Lung (tissue), 11 donors: ENCODE measurements at regions not wholly inside any gene's neighbourhood (a gene's known extent, or its start where the extent isn't known, plus 50 kb on each side); places are given as distances from the start of the nearest gene placed in this dataset.
A peak's percentile ranks its signal among the peaks of the same experiment; 100 is the strongest.

ENCODE experiments used
- ATAC-seq: fragments of 200-7000 bp; cut with Tn5 transposase; one replicate; pipeline ENCODE4 v1.9.1; 2020; ENCODE audit warnings: moderate number of reproducible peaks; ENCODE audit not compliant: insufficient read depth, low FRiP score
- DNase-seq, 3 donors: peaks; one replicate each; pipeline ENCODE4 v3.0.0-alpha.2; 2013 to 2017
- H3K27ac ChIP-seq, 2 donors: one replicate each; pipeline ENCODE4 v1.5.1; 2013; ENCODE audit warnings: mild to moderate bottlenecking in 2 of 2, moderate library complexity in 2 of 2, control low read depth in 1 of 2, inconsistent platforms in 1 of 2, low read depth in 1 of 2, low read length in 1 of 2
- H3K27me3 ChIP-seq, 3 donors: one replicate each; pipeline ENCODE4 v1.5.1; 2013; ENCODE audit warnings: low read length in 2 of 3; ENCODE audit not compliant: control insufficient read depth in 3 of 3, insufficient read depth in 3 of 3
- H3K36me3 ChIP-seq, 4 donors: one replicate each; pipeline ENCODE4 v1.5.1; 2013; ENCODE audit warnings: low read length in 4 of 4, mild to moderate bottlenecking in 1 of 4, moderate library complexity in 1 of 4; ENCODE audit not compliant: control insufficient read depth in 4 of 4, insufficient read depth in 4 of 4
- H3K4me1 ChIP-seq, 5 donors: one replicate each; pipeline ENCODE4 v1.5.1; 2013; ENCODE audit warnings: low read length in 5 of 5, mild to moderate bottlenecking in 2 of 5, moderate library complexity in 1 of 5; ENCODE audit not compliant: control insufficient read depth in 5 of 5, insufficient read depth in 5 of 5
- H3K4me3 ChIP-seq: one replicate; pipeline ENCODE4 v1.5.1; 2013; ENCODE audit warnings: mild to moderate bottlenecking, control low read depth, moderate library complexity
- H3K9ac ChIP-seq, 2 donors: one replicate each; pipeline ENCODE4 v1.5.1; 2013; ENCODE audit warnings: low read length in 2 of 2, control low read depth in 1 of 2; ENCODE audit not compliant: insufficient read depth in 1 of 2
- H3K9me3 ChIP-seq, 4 donors: one replicate each; pipeline ENCODE4 v1.5.1; 2013; ENCODE audit warnings: low read length in 3 of 4, mild to moderate bottlenecking in 1 of 4, moderate library complexity in 1 of 4; ENCODE audit not compliant: control insufficient read depth in 4 of 4, insufficient read depth in 3 of 4
- WGBS, 2 donors: extraction: QIAGEN DNeasy Blood & Tissue Kit; methylation state at CpG; one replicate each; pipeline ENCODE4 v1.1.7; 2013; 5-methylcytosine and 5-hydroxymethylcytosine counted together
- TF ChIP-seq, protein P1 (sequence below): IDR thresholded peaks from 2 replicates; pipeline ENCODE4 v1.5.1; 2012; ENCODE audit warnings: mild to moderate bottlenecking; ENCODE audit errors: control extremely low read depth, extremely low read depth
- donor health status: control.
- donor health status: control.
- donor health status: Bipolar disorder and iron deficiency.
- donor health status: healthy.
- donor health status: DM: yes; HTN: yes; CAD: no.

GRCh38 chr10:43760514-43760913 lies 111.8 kb upstream of the ZNF32 start:
- DNase-seq (no peak), ATAC-seq (no peak)
- TF ChIP-seq, protein P1, sequence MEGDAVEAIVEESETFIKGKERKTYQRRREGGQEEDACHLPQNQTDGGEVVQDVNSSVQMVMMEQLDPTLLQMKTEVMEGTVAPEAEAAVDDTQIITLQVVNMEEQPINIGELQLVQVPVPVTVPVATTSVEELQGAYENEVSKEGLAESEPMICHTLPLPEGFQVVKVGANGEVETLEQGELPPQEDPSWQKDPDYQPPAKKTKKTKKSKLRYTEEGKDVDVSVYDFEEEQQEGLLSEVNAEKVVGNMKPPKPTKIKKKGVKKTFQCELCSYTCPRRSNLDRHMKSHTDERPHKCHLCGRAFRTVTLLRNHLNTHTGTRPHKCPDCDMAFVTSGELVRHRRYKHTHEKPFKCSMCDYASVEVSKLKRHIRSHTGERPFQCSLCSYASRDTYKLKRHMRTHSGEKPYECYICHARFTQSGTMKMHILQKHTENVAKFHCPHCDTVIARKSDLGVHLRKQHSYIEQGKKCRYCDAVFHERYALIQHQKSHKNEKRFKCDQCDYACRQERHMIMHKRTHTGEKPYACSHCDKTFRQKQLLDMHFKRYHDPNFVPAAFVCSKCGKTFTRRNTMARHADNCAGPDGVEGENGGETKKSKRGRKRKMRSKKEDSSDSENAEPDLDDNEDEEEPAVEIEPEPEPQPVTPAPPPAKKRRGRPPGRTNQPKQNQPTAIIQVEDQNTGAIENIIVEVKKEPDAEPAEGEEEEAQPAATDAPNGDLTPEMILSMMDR = no peak
- Histone ChIP-seq H3K9me3 (no peaks in the 10 kb centered on the region), H3K4me1 (peaks cover 0 to 6% (median 0%) of the 10 kb centered on the region in 5 donors), H3K27ac (no peak overlapping the region), H3K4me3 (no peak overlapping the region), H3K36me3 (no peaks in the 10 kb centered on the region), H3K27me3 (no peaks in the 10 kb centered on the region), H3K9ac (no peak overlapping the region)
- WGBS, 2 donors = 86 to 92% methylated on average over 10 of the region's 10 CpGs

GRCh38 chr10:43759216-43759615 lies 110.5 kb upstream of the ZNF32 start:
- WGBS, 2 donors = 91 to 97% methylated on average over 5 of the region's 5 CpGs

GRCh38 chr10:43756341-43756740 lies 107.7 kb upstream of the ZNF32 start:
- H3K9me3 ChIP-seq = no peaks in the 10 kb centered on the region
- H3K4me1 ChIP-seq = peaks cover 0 to 6% (median 0%) of the 10 kb centered on the region in 5 donors
- 76 to 84% methylated on average over 3 of the region's 3 CpGs for WGBS, 2 donors
- no peaks in the 10 kb centered on the region for H3K36me3 ChIP-seq
- TF ChIP-seq, protein P1 = no peak
- H3K27ac ChIP-seq = no peak overlapping the region
- no peak overlapping the region for H3K9ac ChIP-seq
- ATAC-seq (no peak), DNase-seq (peak in 2 of 3 donors; percentile 57 to 62)
- H3K27me3 ChIP-seq = no peaks in the 10 kb centered on the region
- no peak overlapping the region for H3K4me3 ChIP-seq

More at GRCh38 chr10:43759216-43759615, 110.5 kb upstream of the ZNF32 start:
- Histone ChIP-seq H3K27ac (no peak overlapping the region), H3K27me3 (no peaks in the 10 kb centered on the region), H3K36me3 (no peaks in the 10 kb centered on the region), H3K4me3 (no peak overlapping the region), H3K4me1 (peaks cover 0 to 6% (median 0%) of the 10 kb centered on the region in 5 donors), H3K9me3 (no peaks in the 10 kb centered on the region), H3K9ac (no peak overlapping the region)
- no peak for DNase-seq
- ATAC-seq = no peak
- TF ChIP-seq, protein P1 = no peak
